ENCODE measurements at regions not wholly inside any gene's neighbourhood (a gene's known extent, or its start where the extent isn't known, plus 50 kb on each side); places are given as distances from the start of the nearest gene placed in this dataset.

GRCh38 chr3:163952499-163952898 is 1125.8 kb downstream of the SI start:
- CTCF ChIA-PET, result no interaction called here

GRCh38 chr3:163951397-163951987 is 1126.8 kb downstream of the SI start:
- no peak for DNase-seq
- Mint-ChIP-seq H3K9me3 (peaks cover 2 to 13% (median 5%) of the 10 kb centered on the region in 3 donors), H3K4me1 (no peaks in the 10 kb centered on the region), H3K36me3 (no peaks in the 10 kb centered on the region), H3K27ac (no peak overlapping the region), H3K4me3 (no peak overlapping the region), H3K27me3 (no peaks in the 10 kb centered on the region)
- no peaks in the 10 kb centered on the region for H3K4me1 ChIP-seq (ENCODE audit: control insufficient read depth in 1 of 2, extremely low read depth in 1 of 2, insufficient read depth in 2 of 2, low read length in 2 of 2)
- no peak overlapping the region for H3K27ac ChIP-seq (ENCODE audit: low read length)
- H3K4me3 ChIP-seq (ENCODE audit: control insufficient read depth in 1 of 2, extremely low read depth in 1 of 2, low read length in 1 of 2), result no peak overlapping the region
- CTCF ChIA-PET, result no interaction called here
- ATAC-seq (replicated peaks in 1 of 4), result no peak
- no peaks in the 10 kb centered on the region for H3K36me3 ChIP-seq (ENCODE audit: control insufficient read depth in 2 of 2, extremely low read depth in 1 of 2, insufficient read depth in 1 of 2, low read length in 1 of 2)
- no peaks in the 10 kb centered on the region for H3K27me3 ChIP-seq (replicated peaks in 1 of 2; ENCODE audit: control insufficient read depth in 2 of 2, extremely low read depth in 1 of 2, insufficient read depth in 2 of 2, low read length in 1 of 2)
- no peaks in the 10 kb centered on the region for H3K9me3 ChIP-seq
- POLR2A ChIA-PET, result no interaction called here
- WGBS (ENCODE audit: insufficient coverage), result no CpG with 5 or more reads among the region's 2 CpGs

More at GRCh38 chr3:163952499-163952898, 1125.8 kb downstream of the SI start:
- H3K9me3 Mint-ChIP-seq, result peaks cover 2 to 13% (median 7%) of the 10 kb centered on the region in 3 donors
- no peak for DNase-seq
- H3K4me3 Mint-ChIP-seq, result no peak overlapping the region
- Histone ChIP-seq H3K4me3 (ENCODE audit: control insufficient read depth in 1 of 2, extremely low read depth in 1 of 2, low read length in 1 of 2) (no peak overlapping the region), H3K4me1 (ENCODE audit: control insufficient read depth in 1 of 2, extremely low read depth in 1 of 2, insufficient read depth in 2 of 2, low read length in 2 of 2) (no peaks in the 10 kb centered on the region), H3K9me3 (no peaks in the 10 kb centered on the region), H3K27ac (ENCODE audit: low read length) (no peak overlapping the region), H3K36me3 (ENCODE audit: control insufficient read depth in 2 of 2, extremely low read depth in 1 of 2, insufficient read depth in 1 of 2, low read length in 1 of 2) (no peaks in the 10 kb centered on the region), H3K27me3 (replicated peaks in 1 of 2; ENCODE audit: control insufficient read depth in 2 of 2, extremely low read depth in 1 of 2, insufficient read depth in 2 of 2, low read length in 1 of 2) (no peaks in the 10 kb centered on the region)
- no peak for ATAC-seq (replicated peaks in 1 of 4)
- 74% methylated on average over 3 of the region's 3 CpGs for WGBS (ENCODE audit: insufficient coverage)
- no peaks in the 10 kb centered on the region for H3K27me3 Mint-ChIP-seq
- POLR2A ChIA-PET, result no interaction called here
- H3K27ac Mint-ChIP-seq, result no peak overlapping the region
- H3K36me3 Mint-ChIP-seq, result no peaks in the 10 kb centered on the region
- H3K4me1 Mint-ChIP-seq, result no peaks in the 10 kb centered on the region

GRCh38 chr3:163946785-163947184 is 1131.5 kb downstream of the SI start:
- no peak overlapping the region for H3K4me3 Mint-ChIP-seq
- ATAC-seq (replicated peaks in 1 of 4), result no peak
- Histone ChIP-seq H3K4me1 (ENCODE audit: control insufficient read depth in 1 of 2, extremely low read depth in 1 of 2, insufficient read depth in 2 of 2, low read length in 2 of 2) (no peaks in the 10 kb centered on the region), H3K27ac (ENCODE audit: low read length) (no peak overlapping the region), H3K36me3 (ENCODE audit: control insufficient read depth in 2 of 2, extremely low read depth in 1 of 2, insufficient read depth in 1 of 2, low read length in 1 of 2) (no peaks in the 10 kb centered on the region), H3K9me3 (no peaks in the 10 kb centered on the region), H3K27me3 (replicated peaks in 1 of 2; ENCODE audit: control insufficient read depth in 2 of 2, extremely low read depth in 1 of 2, insufficient read depth in 2 of 2, low read length in 1 of 2) (no peaks in the 10 kb centered on the region), H3K4me3 (ENCODE audit: control insufficient read depth in 1 of 2, extremely low read depth in 1 of 2, low read length in 1 of 2) (no peak overlapping the region)
- POLR2A ChIA-PET, result no interaction called here
- H3K4me1 Mint-ChIP-seq, result no peaks in the 10 kb centered on the region
- no CpG with 5 or more reads among the region's 4 CpGs for whole genome bisulfite sequencing (ENCODE audit: insufficient coverage)
- peaks cover 9 to 21% (median 19%) of the 10 kb centered on the region in 3 donors for H3K9me3 Mint-ChIP-seq
- H3K36me3 Mint-ChIP-seq, result no peaks in the 10 kb centered on the region
- CTCF ChIA-PET, result no interaction called here
- no peak for DNase-seq
- H3K27ac Mint-ChIP-seq, result no peak overlapping the region
- H3K27me3 Mint-ChIP-seq, result no peaks in the 10 kb centered on the region

GRCh38 chr3:163943664-163944063 is 1134.6 kb downstream of the SI start:
- Histone ChIP-seq H3K27ac (ENCODE audit: low read length) (no peak overlapping the region), H3K4me1 (ENCODE audit: control insufficient read depth in 1 of 2, extremely low read depth in 1 of 2, insufficient read depth in 2 of 2, low read length in 2 of 2) (no peaks in the 10 kb centered on the region), H3K36me3 (ENCODE audit: control insufficient read depth in 2 of 2, extremely low read depth in 1 of 2, insufficient read depth in 1 of 2, low read length in 1 of 2) (no peaks in the 10 kb centered on the region), H3K4me3 (ENCODE audit: control insufficient read depth in 1 of 2, extremely low read depth in 1 of 2, low read length in 1 of 2) (no peak overlapping the region), H3K27me3 (replicated peaks in 1 of 2; ENCODE audit: control insufficient read depth in 2 of 2, extremely low read depth in 1 of 2, insufficient read depth in 2 of 2, low read length in 1 of 2) (no peaks in the 10 kb centered on the region), H3K9me3 (no peaks in the 10 kb centered on the region)
- Mint-ChIP-seq H3K4me1 (no peaks in the 10 kb centered on the region), H3K4me3 (no peak overlapping the region), H3K9me3 (peaks cover 7 to 23% (median 19%) of the 10 kb centered on the region in 3 donors), H3K27me3 (no peaks in the 10 kb centered on the region), H3K27ac (no peak overlapping the region), H3K36me3 (no peaks in the 10 kb centered on the region)
- ChIA-PET POLR2A (no interaction called here), CTCF (no interaction called here)
- WGBS (ENCODE audit: insufficient coverage), result no CpG with 5 or more reads among the region's 1 CpG
- DNase-seq (no peak), ATAC-seq (replicated peaks in 1 of 4) (no peak)

- ChIA-PET CTCF (no interaction called here), POLR2A (no interaction called here)
- no peak for DNase-seq
- no peaks in the 10 kb centered on the region for H3K36me3 ChIP-seq (ENCODE audit: control insufficient read depth in 2 of 2, extremely low read depth in 1 of 2, insufficient read depth in 1 of 2, low read length in 1 of 2)
- peaks cover 6 to 23% (median 14%) of the 10 kb centered on the region in 3 donors for H3K9me3 Mint-ChIP-seq
- no peaks in the 10 kb centered on the region for H3K27me3 ChIP-seq (replicated peaks in 1 of 2; ENCODE audit: control insufficient read depth in 2 of 2, extremely low read depth in 1 of 2, insufficient read depth in 2 of 2, low read length in 1 of 2)
- no peak overlapping the region for H3K4me3 Mint-ChIP-seq
- H3K4me1 Mint-ChIP-seq, result no peaks in the 10 kb centered on the region
- WGBS (ENCODE audit: insufficient coverage), result no CpG with 5 or more reads among the region's 3 CpGs
- H3K36me3 Mint-ChIP-seq, result no peaks in the 10 kb centered on the region
- no peaks in the 10 kb centered on the region for H3K9me3 ChIP-seq
- no peaks in the 10 kb centered on the region for H3K27me3 Mint-ChIP-seq
- no peak overlapping the region for H3K4me3 ChIP-seq (ENCODE audit: control insufficient read depth in 1 of 2, extremely low read depth in 1 of 2, low read length in 1 of 2)
- no peaks in the 10 kb centered on the region for H3K4me1 ChIP-seq (ENCODE audit: control insufficient read depth in 1 of 2, extremely low read depth in 1 of 2, insufficient read depth in 2 of 2, low read length in 2 of 2)
- no peak overlapping the region for H3K27ac Mint-ChIP-seq
- H3K27ac ChIP-seq (ENCODE audit: low read length), result no peak overlapping the region
- ATAC-seq (replicated peaks in 1 of 4), result no peak
These were observed 1138.4 kb downstream of the SI start for GRCh38 chr3:163939926-163940325.

- POLR2A ChIA-PET, result no interaction called here
- H3K9me3 Mint-ChIP-seq, result peaks cover 4 to 5% (median 4%) of the 10 kb centered on the region in 3 donors
- no peaks in the 10 kb centered on the region for H3K36me3 Mint-ChIP-seq
- Histone ChIP-seq H3K27ac (ENCODE audit: low read length) (no peak overlapping the region), H3K4me3 (ENCODE audit: control insufficient read depth in 1 of 2, extremely low read depth in 1 of 2, low read length in 1 of 2) (no peak overlapping the region), H3K9me3 (no peaks in the 10 kb centered on the region), H3K36me3 (ENCODE audit: control insufficient read depth in 2 of 2, extremely low read depth in 1 of 2, insufficient read depth in 1 of 2, low read length in 1 of 2) (no peaks in the 10 kb centered on the region), H3K27me3 (replicated peaks in 1 of 2; ENCODE audit: control insufficient read depth in 2 of 2, extremely low read depth in 1 of 2, insufficient read depth in 2 of 2, low read length in 1 of 2) (no peaks in the 10 kb centered on the region), H3K4me1 (ENCODE audit: control insufficient read depth in 1 of 2, extremely low read depth in 1 of 2, insufficient read depth in 2 of 2, low read length in 2 of 2) (no peaks in the 10 kb centered on the region)
- H3K27ac Mint-ChIP-seq, result no peak overlapping the region
- no peak for ATAC-seq (replicated peaks in 1 of 4)
- CTCF ChIA-PET, result no interaction called here
- H3K4me3 Mint-ChIP-seq, result no peak overlapping the region
- H3K4me1 Mint-ChIP-seq, result no peaks in the 10 kb centered on the region
- DNase-seq, result no peak
- no CpG with 5 or more reads among the region's 1 CpG for WGBS (ENCODE audit: insufficient coverage)
- H3K27me3 Mint-ChIP-seq, result no peaks in the 10 kb centered on the region
These were observed 1141.8 kb downstream of the SI start for GRCh38 chr3:163936543-163936942.

- CTCF ChIA-PET, result no interaction called here
- H3K4me1 Mint-ChIP-seq, result no peaks in the 10 kb centered on the region
- H3K27me3 Mint-ChIP-seq, result no peaks in the 10 kb centered on the region
- no peak overlapping the region for H3K27ac ChIP-seq (ENCODE audit: low read length)
- ATAC-seq (replicated peaks in 1 of 4) (no peak), DNase-seq (no peak)
- no peak overlapping the region for H3K4me3 Mint-ChIP-seq
- H3K4me3 ChIP-seq (ENCODE audit: control insufficient read depth in 1 of 2, extremely low read depth in 1 of 2, low read length in 1 of 2), result no peak overlapping the region
- POLR2A ChIA-PET, result no interaction called here
- no peak overlapping the region for H3K27ac Mint-ChIP-seq
- H3K9me3 ChIP-seq, result no peaks in the 10 kb centered on the region
- peaks cover under 1 to 5% (median 4%) of the 10 kb centered on the region in 3 donors for H3K9me3 Mint-ChIP-seq
- WGBS (ENCODE audit: insufficient coverage), result no CpG with 5 or more reads among the region's 3 CpGs
- H3K36me3 ChIP-seq (ENCODE audit: control insufficient read depth in 2 of 2, extremely low read depth in 1 of 2, insufficient read depth in 1 of 2, low read length in 1 of 2), result no peaks in the 10 kb centered on the region
- H3K36me3 Mint-ChIP-seq, result no peaks in the 10 kb centered on the region
- H3K27me3 ChIP-seq (replicated peaks in 1 of 2; ENCODE audit: control insufficient read depth in 2 of 2, extremely low read depth in 1 of 2, insufficient read depth in 2 of 2, low read length in 1 of 2), result no peaks in the 10 kb centered on the region
- no peaks in the 10 kb centered on the region for H3K4me1 ChIP-seq (ENCODE audit: control insufficient read depth in 1 of 2, extremely low read depth in 1 of 2, insufficient read depth in 2 of 2, low read length in 2 of 2)
These were observed 1142.9 kb downstream of the SI start for GRCh38 chr3:163935411-163935810.

Measured in T-cell (primary cell).